ENCODE measurements at regions not wholly inside any gene's neighbourhood (a gene's known extent, or its start where the extent isn't known, plus 50 kb on each side); places are given as distances from the start of the nearest gene placed in this dataset.

DNA sequence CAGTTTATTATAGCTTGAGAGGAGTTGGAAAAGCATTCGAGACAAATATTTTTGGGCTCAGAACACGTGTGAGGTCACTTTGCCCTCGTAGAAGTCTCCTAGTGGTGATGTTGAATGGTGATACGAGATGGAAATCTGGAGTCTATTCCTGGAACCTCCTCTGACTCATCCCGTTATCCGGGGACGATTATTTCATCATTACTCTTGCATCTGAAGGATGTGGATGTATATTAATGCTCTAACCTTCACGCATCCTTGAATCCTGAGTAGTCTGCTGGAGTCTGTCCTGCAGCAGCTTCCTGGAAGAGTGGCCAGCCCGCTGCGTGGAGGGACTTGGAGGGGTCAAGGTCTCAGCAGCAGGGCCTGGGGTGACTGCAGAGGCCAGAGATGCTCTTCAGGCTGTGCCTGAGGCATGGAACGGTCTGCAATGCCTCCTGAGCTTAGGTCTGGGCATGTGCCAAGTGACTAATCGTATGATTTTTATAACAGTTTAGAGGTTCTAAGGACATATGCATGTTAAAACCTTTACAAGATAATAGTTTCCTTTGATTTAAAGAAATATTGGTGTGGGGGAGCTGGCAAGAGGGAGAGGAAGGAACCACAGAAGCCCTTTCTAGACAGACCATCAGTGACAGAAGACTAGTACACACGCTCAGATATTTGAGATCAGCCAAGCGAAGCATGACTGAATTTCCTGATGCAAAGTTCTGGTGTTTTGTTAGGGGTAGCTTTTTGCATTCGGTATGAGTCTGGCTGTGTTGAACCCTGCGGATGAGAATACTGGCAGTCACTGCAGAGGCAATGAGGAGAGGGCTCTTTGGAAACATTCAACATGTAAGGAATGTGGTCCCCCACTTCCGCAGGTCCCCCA lies 400.2 kb downstream of the QKI start:
- DNase-seq: no peak

DNA sequence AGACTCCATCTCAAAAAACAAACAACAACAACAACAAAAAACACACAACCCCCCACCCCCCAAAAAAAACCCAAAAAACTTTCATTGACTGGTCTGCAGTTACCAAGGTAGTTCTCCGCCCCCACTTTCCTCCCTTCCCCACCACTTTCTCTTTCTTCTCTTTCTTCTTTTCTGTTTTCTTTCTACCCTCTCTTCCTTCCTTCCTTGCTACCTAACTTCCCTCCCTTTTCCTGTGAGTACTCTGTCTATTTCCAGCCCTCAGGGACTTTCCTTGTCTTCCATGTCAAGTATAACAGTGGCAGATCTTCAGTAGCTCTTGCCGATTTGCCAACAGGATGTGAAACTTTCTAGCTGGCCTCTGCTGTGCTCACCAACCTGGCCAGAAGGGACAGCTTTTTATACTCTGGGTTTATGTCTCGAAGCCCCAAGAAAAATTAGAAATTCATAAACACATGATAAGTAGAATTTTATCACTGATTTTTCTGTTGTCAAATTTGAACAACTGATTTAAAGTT lies 399.5 kb downstream of the QKI start:
- DNase-seq: no peak

DNA sequence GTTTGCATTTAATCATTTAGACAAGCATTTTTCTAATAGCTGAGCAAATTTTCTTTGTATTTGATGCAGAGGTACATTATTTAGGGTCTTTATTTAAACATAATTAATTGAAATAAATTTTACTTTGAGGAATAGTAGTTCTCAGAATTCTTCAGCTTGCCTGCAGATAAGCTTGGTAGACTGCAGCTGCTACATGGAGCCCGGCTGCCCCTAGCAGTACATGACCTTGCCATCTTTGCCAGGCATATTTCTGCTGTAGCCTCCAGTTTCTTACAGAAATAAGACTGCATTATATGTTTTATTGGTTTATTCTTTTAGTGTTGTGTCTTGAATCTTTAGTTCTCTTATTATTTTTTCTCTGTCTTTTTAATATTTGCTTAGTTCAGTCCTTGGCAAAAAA lies 396.8 kb downstream of the QKI start:
- no peak for DNase-seq

DNA sequence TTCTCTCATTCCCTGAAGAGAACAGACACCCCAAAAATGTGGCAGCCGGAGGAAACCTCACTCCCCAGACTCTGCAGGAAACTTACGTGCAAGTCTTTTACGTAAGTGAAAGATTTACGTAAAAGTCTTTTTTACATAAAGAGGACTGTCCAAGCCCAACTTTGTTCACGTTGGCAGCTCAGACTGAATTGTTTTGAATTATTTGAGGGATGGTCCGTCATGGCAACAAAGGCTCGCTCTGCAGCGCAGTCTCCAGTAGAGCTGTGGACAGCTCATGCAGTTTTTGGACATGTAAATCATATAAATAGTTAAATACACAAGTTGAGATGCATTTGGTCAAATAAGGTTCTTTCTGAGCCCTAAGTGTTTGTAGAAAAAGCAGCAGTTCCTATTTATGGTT lies 394.8 kb downstream of the QKI start:
- no peak for DNase-seq

DNA sequence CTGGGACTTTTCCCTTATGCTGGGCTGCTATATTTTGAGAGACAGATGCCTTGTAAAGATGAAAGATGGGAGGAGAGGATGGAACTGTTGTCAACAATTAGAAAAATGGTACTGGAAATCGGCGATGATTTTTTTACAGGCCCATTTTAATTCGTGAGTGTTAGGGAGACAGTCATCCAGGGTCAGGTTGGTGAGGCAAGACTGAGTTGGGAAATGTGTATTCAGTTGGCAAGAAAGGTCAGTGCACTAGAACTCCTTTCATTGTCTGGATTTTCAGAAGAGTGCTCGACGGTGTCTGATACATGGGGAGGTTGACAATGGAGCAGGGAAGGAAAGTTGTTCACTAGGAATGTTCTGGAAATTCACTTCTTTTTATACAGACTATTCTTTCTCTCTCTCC lies 394.4 kb downstream of the QKI start:
- DNase-seq: no peak

DNA sequence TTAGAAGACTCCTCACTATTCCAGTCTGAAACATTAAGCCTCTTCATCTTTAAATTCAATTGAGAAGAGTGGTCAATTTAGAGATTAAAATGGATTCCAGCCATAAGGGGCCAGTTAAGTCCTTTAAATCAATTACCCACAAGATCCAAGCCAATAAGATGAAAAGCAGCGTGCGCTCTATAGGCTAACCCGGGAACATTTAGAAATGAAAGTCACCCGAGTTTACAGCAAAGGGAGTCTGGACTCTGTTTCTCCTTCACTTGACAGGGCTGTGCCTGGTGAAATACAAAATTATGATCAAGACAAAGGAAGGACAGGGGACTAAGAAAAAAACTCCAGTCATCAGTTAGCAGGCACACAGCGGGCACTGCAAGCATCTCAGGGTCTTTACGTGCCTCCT lies 393.7 kb downstream of the QKI start:
- DNase-seq: no peak

DNA sequence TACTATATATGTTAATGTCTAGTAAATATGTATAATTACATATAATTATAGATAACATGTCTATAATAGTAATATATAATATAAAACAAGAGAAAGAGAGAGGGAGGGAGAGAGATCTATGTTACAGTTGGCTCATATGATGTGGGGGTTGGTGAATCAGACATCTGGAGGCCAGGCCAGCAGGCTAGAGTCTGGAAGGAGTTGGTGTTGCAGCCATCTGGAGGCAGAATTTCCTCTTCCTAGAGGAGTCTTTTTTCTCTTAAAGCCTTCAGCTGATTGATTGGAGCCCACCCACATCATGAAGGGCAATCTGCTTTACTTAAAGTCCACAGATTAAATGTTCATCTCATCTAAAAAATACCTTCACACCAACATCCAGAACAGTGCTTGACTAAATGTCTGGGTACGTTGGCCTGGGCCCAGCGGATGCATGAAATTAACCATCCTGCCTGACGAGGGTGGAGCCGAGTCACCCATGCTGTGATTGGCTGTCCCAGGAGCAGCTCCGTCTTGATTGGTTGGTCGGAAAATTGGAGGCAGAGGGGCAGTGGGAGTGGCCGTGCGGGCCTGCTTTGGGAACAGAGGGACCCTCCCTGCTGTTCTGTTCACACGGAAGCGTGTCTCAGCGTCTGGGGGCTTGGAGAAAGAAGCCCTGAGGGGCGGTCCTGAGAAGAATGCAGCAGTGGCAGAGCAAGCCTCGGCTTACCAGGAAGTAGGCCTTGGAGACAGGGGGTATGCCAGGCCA lies 392.4 kb downstream of the QKI start:
- DNase-seq: no peak

DNA sequence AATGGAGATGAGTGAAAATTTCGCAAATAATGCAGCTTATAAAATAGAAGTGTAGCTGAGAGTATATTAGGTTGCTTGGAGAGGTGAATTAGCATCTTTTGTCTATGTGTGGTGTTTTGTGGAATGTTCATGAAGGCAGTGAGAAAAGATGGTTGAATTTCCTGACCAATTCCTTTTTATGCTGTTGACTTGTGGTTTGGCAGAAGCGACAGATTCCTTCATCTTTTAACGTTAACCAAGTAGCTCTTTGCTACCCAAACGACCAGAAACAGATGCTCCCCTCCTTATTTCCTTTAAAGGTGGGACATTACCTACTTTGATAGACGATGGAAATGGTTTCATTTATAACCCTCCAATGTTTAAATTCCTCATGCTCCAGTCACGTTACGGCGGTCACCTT lies 390.5 kb downstream of the QKI start:
- no peak for DNase-seq

DNA sequence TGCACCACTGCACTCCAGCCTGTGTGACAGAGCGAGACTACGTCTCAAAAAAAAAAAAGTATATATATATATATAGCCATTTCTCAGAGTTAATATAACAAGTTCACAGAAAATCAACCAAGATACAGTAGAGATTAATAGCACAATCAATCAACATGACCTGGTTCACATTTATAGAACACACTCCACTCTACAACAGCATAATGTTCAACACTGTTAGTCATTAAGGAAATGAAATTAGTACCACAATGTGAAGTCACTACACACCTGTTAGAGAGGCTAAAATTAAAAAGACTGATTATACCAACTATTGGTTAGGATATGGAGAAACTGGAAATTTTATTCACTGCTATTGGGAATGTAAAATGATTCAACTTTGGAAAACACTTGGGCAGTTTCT lies 387.7 kb downstream of the QKI start:
- no peak for DNase-seq

DNA sequence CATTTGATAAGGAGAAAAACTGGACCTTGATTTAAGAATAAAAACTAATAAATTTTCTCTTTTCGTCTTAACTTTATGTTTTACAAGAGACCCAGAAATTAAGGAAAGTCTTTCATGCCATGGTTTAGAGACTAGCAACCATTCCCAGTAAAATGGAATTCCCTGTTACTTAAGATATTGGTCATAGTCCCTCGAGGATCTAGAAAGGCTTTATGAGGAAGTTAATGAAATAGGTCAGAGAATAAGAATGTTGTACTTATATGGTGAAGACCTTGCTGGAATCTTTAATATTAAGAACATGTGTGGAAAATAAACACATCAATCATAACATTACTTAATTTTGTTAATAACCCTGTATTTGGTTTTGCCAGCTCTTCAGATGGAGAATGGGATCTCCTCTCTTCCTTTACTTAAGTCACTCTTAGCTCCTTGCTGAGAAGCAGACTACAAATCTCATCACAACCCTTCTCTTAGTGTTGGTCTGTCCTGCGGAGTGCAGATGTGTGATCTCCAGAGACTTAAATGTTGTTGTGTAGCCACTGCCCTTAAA lies 382.9 kb downstream of the QKI start:
- DNase-seq: no peak

DNA sequence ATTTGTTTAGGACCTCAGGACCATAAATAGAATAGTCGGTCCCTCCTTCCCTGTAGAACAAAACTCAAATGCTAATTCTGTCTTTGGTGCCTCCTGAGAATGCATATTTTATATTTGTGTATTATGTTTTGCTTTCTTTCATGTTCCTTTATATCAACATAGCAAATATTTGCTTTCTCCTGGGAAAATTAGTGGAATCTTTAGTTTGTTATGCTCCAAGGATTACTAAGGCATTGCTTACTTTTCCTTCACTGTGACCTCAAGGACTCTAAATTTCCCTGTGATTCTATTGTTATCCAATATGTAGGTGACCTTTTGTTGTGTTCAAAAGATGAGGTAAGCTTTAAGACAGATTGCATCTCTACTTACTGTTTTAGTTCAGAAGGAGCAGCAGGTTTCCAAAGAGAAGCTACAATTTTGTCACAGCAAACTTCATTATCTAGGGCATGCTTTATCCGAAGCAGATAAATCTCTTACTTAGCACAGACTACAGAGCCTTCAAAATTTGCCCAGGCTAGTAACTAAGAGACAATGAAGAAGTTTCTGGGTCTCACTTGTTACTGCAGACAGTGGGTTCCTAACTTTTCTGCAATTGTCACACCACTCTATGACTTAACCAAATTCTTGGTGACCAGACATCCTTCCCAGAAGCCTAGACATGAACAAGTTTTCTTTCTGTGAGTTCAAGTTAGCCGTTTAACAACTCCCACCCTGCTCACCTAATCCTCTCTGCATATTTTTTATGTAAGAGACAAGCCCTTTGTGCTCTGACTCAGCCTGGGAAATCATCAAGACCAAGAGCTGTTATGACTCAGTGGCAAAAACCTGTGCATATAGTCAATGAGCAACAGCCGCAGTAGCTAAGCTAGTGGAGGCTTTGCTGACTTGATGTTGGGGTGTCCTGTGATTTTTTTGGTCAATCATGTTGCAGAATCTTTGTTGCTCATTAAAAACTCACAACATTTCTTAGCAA lies 378.8 kb downstream of the QKI start:
- DNase-seq: no peak

DNA sequence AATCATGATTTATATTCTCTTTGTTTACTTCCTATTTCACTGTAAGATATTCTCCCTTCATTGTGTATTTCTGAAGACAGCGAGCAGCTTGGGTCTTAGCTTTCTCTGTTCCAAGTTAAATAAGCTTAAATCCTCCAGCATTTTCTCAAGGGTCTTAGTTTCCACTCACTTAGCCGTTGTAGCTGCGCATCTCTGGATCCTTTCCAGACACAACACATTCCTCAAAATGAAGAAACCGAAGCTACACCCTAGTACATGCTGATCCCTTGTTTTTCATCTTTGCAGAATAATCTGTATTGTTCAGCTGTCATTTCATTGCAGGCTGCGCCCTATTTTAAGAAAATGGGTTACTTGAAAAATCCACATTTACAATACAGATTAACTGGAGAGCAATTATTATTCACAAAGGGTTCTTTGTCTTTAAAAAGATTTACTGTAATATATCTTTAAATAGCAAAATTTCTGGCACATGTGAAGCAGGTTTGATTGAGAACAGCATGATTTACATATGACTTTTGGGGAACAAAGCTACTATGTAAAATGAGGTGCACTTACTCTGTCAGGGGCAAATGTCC lies 375.8 kb downstream of the QKI start:
- DNase-seq: no peak

DNA sequence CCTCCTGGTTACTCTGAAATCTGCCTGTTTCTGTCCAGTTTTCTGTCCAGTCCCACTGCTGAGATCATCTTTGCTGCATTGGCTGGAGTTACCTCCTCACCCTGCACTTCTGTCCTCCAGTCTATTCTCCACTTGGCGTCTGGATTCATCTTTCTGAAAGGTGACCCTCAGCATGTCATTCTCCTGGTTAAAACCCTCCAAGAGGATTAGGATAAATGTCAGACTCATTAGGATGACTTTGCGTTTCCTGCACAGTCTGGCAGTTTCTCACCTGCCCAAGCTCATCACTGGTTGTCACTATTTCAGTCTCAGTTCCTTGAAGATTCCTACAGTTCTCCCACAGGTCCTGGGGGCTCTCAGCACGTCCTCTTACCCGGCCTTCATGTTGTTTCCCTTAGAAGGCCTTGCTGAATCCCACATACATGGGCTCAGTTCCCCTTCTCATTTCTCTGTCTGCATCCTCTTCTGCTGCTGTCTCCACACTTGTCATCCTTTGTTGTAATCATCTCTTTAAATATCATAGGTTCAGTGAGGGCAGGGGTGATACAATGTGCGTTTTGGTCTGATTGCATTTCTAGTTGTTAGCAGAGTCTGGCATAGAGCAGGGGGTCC lies 374.8 kb downstream of the QKI start:
- DNase-seq: no peak

DNA sequence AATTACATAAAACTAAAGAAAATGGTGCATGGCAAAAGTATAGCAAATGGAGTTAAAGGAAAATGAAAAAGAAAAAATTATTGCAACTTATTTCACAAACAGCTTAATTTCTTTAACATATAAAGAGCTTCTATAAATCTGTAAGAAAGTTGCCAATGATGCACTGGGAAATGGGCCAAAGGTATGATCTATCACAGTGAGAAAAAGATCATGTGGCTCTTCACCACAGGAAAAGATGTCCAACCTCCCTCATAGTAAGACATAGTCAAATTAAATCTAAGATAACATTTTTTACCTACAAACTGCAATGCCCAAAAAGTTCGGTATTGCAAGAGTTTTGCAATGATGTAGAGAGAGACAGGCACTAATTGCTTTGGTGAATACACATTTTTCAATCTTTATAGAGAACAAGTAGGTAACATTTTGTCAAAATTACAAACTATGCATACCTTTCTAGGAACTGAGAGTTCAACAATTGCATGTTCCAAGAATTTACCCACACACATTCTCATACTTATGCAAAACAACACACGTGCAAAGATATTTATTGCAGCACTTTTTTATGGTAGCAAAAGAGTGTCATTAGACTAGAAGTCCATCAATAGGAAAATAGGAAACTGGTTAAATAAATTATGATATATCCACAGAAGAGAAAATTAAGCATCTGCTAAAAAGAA lies 372.6 kb downstream of the QKI start:
- peak; percentile 13 for DNase-seq

DNA sequence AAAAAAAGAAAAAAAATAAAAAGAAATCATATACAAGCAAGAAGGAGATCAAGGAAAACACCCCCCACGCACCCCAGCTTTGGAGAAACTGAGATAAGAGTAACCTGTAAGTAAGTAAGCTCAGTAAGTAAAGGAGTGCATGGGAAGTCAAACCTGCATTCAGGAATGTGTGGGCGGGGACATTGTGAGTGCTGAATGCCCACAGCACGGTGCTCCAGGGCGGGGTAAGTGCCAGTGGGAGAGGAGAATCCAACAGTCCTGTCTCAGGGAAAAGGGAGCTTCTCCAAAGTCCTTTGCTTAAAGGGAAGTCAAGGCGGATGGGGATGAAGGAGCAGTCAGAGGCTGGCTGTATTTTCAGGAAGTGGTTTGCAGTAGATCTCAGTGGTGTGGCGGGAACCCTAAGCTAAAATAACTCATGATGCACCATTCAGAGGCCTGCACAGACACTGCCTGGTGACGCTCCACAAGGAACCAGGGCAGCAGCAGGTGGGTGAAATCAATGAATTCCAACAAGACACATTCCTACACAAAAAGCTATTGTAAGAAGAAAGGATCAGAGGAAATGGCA lies 368.0 kb downstream of the QKI start:
- peak; percentile 65 for DNase-seq

DNA sequence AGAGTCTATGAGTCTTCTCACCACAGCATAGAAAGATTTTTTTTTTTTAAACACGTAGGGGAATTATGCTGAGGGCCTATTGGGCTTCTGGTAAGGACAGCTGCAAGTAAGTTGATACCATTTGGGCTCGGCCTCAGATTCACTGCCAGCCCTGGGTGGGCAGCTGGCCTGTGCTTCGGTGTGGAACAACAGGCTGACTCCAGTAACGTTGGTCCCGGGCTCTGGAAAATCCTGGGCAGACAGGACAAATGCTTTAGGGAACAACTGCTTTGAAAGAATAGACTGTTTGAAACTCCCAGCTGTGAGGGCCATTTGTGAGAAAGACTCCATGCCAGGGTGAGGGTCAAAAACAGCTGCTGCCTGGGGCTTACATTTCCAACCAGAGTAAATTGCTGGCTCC lies 366.5 kb downstream of the QKI start:
- no peak for DNase-seq

DNA sequence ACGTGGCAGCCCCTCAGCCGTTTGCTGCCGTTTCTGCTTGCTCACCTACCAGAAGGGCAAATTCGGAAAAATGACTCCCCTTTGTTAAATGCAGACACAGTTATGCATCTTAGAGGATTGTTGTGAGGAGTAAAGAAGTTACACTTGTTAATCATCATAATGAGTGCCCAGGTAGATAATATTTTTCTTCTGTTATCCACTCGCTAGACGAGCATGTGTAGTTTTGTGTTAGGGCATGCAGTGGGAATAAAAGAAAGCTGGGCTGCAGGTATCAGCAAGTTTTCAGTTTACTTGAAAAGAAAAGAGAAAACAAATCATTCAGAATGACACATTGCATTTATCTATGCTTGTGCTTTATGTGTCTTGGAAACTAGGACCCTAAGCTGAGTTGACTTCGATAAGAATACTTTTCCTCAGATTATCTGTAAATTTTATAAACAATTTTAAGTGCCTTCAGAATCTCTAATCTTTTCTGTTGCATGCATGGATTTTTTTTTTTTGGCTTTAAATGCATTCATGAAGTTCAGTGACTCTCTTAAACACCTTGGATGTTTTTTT lies 365.3 kb downstream of the QKI start:
- DNase-seq: no peak

DNA sequence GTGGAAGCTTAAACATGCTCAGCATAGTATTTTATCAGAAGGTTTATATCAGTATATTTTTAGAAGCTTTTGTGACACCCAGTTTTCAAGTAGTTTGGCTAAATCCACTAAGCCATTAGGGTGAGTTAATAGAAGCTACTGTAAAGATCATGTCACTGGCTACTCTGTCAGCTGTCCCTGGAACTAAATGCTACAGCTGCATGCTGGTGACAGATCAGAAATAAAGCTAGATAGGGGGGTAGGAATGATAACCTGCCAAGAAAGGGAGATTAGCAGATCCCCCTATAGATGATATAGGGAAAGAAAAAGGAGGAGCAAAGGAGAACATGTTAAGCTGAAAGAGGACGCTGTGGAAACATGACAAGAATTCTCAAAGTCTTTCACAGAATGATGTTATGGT lies 363.2 kb downstream of the QKI start:
- no peak for DNase-seq

DNA sequence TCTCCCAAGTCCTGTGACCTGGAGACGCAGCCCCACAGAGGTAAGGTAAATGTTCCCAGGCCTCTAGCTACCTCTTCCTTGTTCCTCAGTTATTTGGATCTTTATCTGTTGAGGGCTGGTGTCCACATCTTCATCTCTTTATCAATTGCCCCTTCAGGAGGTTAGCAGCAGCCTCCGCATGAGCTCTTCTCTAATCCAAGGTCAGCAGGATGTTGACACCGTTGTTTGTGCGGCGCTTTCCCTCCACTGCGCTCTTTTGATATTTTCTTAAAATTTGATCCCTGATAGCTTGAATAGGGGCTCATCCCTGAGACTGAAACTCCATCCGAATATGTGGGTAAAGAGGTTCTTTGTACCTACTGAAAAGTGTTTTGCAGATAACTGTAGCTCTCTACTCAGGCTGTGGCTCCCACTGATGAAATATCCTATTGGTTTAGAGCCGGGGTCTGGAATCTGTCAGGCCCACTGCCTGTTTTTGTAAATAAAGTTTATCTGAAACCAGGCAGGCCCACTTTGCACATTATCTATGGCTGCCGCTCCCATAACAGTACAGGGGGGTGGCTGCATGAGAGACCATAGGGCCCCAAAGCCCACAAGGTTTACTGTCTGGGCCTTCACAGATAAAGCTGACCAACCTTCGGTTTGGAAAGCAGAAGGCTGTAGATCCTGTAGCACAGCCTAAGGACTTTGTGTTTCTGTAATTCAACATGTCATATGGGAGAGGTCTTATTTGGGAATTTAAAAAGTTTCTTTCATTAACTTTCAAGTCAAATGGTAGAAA lies 362.6 kb downstream of the QKI start:
- peak; percentile 97 for DNase-seq
